ENCODE measurements at regions not wholly inside any gene's neighbourhood (a gene's known extent, or its start where the extent isn't known, plus 50 kb on each side); places are given as distances from the start of the nearest gene placed in this dataset.

- no peak overlapping the region for H3K27ac ChIP-seq
- WGBS, 2 donors (ENCODE audit: low coverage in 1 of 2), result 68 to 100% methylated on average over 1 of the region's 1 CpG
- no peak for DNase-seq
- no peaks in the 10 kb centered on the region for H3K27me3 ChIP-seq
- H3K9me3 ChIP-seq, result no peaks in the 10 kb centered on the region
- intact Hi-C loops (cut with DNase I; ENCODE audit: low total_unique reads) (no loop called here), in situ Hi-C loops (cut with MboI; ENCODE audit: low pct_ligation_motif_present in 1 of 4, low pct_unique_long_range_greater_than_20kb in 1 of 4, low sequenced_read_pairs in 3 of 4) (no loop called here)
- no peak overlapping the region for H3K4me3 ChIP-seq
- no peaks in the 10 kb centered on the region for H3K4me1 ChIP-seq
- no peaks in the 10 kb centered on the region for H3K36me3 ChIP-seq
- TF ChIP-seq POLR2A (IDR thresholded peaks at IDR 0.05), result no peak
- TF ChIP-seq POLR2AphosphoS5 (IDR thresholded peaks at IDR 0.05), result no peak
- TF ChIP-seq, protein P1, sequence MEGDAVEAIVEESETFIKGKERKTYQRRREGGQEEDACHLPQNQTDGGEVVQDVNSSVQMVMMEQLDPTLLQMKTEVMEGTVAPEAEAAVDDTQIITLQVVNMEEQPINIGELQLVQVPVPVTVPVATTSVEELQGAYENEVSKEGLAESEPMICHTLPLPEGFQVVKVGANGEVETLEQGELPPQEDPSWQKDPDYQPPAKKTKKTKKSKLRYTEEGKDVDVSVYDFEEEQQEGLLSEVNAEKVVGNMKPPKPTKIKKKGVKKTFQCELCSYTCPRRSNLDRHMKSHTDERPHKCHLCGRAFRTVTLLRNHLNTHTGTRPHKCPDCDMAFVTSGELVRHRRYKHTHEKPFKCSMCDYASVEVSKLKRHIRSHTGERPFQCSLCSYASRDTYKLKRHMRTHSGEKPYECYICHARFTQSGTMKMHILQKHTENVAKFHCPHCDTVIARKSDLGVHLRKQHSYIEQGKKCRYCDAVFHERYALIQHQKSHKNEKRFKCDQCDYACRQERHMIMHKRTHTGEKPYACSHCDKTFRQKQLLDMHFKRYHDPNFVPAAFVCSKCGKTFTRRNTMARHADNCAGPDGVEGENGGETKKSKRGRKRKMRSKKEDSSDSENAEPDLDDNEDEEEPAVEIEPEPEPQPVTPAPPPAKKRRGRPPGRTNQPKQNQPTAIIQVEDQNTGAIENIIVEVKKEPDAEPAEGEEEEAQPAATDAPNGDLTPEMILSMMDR (IDR thresholded peaks at IDR 0.05), result no peak
- TF ChIP-seq EP300 (IDR thresholded peaks at IDR 0.05; ENCODE audit: low read depth), result no peak
Measured at GRCh38 chr6:121896363-121896762, 460.9 kb downstream of the GJA1 start.

GRCh38 chr6:121896771-121897170 is 461.3 kb downstream of the GJA1 start:
- intact Hi-C loops (cut with DNase I; ENCODE audit: low total_unique reads) (no loop called here), in situ Hi-C loops (cut with MboI; ENCODE audit: low pct_ligation_motif_present in 1 of 4, low pct_unique_long_range_greater_than_20kb in 1 of 4, low sequenced_read_pairs in 3 of 4) (no loop called here)
- no peak overlapping the region for H3K27ac ChIP-seq
- H3K4me1 ChIP-seq, result no peaks in the 10 kb centered on the region
- no peak overlapping the region for H3K4me3 ChIP-seq
- no peaks in the 10 kb centered on the region for H3K36me3 ChIP-seq
- H3K9me3 ChIP-seq, result no peaks in the 10 kb centered on the region
- 63 to 68% methylated on average over 2 to 3 of the region's 3 CpGs for WGBS, 2 donors (ENCODE audit: low coverage in 1 of 2)
- TF ChIP-seq POLR2A (IDR thresholded peaks at IDR 0.05), result no peak
- TF ChIP-seq, protein P1 (IDR thresholded peaks at IDR 0.05), result no peak
- no peak for TF ChIP-seq POLR2AphosphoS5 (IDR thresholded peaks at IDR 0.05)
- no peak for TF ChIP-seq EP300 (IDR thresholded peaks at IDR 0.05; ENCODE audit: low read depth)
- no peaks in the 10 kb centered on the region for H3K27me3 ChIP-seq
- DNase-seq, result no peak

DNA sequence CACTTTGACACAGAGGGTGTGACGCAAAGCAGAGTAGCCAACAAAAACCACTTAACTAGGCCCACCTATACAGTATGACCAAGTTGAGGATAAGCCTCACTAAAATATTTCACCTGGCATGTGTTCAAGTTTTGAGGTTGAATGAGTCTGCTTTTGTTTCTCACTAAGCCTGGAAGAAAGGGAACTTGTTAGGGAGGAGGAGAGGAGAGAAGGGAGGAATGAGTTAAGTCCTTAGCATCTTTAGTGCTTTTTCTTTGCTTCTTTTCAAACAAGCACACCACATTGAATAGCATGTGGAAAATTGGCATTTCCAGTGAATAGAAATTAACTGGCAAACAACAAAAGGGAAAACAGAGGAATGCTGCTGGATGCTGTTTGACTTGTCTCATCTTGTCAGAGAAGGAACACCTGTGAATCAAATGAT is 461.9 kb downstream of the GJA1 start:
- Histone ChIP-seq H3K4me3 (no peak overlapping the region), H3K36me3 (no peaks in the 10 kb centered on the region), H3K4me1 (no peaks in the 10 kb centered on the region), H3K27me3 (no peaks in the 10 kb centered on the region), H3K9me3 (no peaks in the 10 kb centered on the region), H3K27ac (no peak overlapping the region)
- DNase-seq, result no peak
- in situ Hi-C loops (cut with MboI; ENCODE audit: low pct_ligation_motif_present in 1 of 4, low pct_unique_long_range_greater_than_20kb in 1 of 4, low sequenced_read_pairs in 3 of 4) (no loop called here), intact Hi-C loops (cut with DNase I; ENCODE audit: low total_unique reads) (no loop called here)
- no peak for TF ChIP-seq POLR2AphosphoS5 (IDR thresholded peaks at IDR 0.05)
- TF ChIP-seq POLR2A (IDR thresholded peaks at IDR 0.05), result no peak
- no peak for TF ChIP-seq EP300 (IDR thresholded peaks at IDR 0.05; ENCODE audit: low read depth)
- TF ChIP-seq, protein P1 (IDR thresholded peaks at IDR 0.05), result no peak
- 71 to 87% methylated on average over 1 of the region's 1 CpG for WGBS, 2 donors (ENCODE audit: low coverage in 1 of 2)

DNA sequence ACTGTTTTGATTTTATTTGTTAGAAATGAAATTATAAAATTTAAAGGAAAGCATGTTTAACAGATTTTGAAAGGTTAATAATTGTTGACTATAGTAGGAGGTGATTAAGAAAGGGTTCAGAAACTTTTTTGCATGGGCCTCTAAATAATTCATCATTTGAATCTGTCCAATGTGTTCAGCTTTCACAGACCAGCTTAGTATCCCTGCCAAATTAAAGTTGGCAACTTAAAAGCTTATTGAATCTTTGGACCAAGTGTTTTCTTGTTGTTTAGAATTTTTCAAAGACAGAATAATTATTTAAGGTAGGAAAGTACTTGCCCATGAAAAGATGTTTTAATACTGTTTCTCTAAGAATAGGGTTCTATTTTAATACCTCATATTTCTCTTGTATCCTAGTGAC is 466.0 kb downstream of the GJA1 start:
- H3K4me1 ChIP-seq, result no peaks in the 10 kb centered on the region
- TF ChIP-seq, protein P1 (IDR thresholded peaks at IDR 0.05), result no peak
- TF ChIP-seq POLR2A (IDR thresholded peaks at IDR 0.05) (no peak), EP300 (IDR thresholded peaks at IDR 0.05; ENCODE audit: low read depth) (no peak), POLR2AphosphoS5 (IDR thresholded peaks at IDR 0.05) (no peak)
- in situ Hi-C loops (cut with MboI; ENCODE audit: low pct_ligation_motif_present in 1 of 4, low pct_unique_long_range_greater_than_20kb in 1 of 4, low sequenced_read_pairs in 3 of 4), result no loop called here
- H3K36me3 ChIP-seq, result no peaks in the 10 kb centered on the region
- no peak for DNase-seq
- H3K9me3 ChIP-seq, result no peaks in the 10 kb centered on the region
- H3K4me3 ChIP-seq, result no peak overlapping the region
- intact Hi-C loops (cut with DNase I; ENCODE audit: low total_unique reads), result no loop called here
- H3K27ac ChIP-seq, result no peak overlapping the region
- no peaks in the 10 kb centered on the region for H3K27me3 ChIP-seq

All from transverse colon (tissue), 4 donors.